HG03280 (cell line): ENCODE measurements at regions not wholly inside any gene's neighbourhood (a gene's known extent, or its start where the extent isn't known, plus 50 kb on each side); places are given as distances from the start of the nearest gene placed in this dataset.

ENCODE experiments used
- ATAC-seq: cut with Tn5 transposase; IDR thresholded peaks from one replicate; pipeline ENCODE4 v1.9.1; 2021; ENCODE audit warnings: mild to moderate bottlenecking, moderate library complexity; ENCODE audit not compliant: unreplicated experiment

GRCh38 chr4:28351102-28351501, 1490.5 kb downstream of the STIM2 start:
- no peak for ATAC-seq

- ATAC-seq, result no peak
Observed at GRCh38 chr4:28351826-28352225, 1491.2 kb downstream of the STIM2 start.

GRCh38 chr4:28354880-28355656, 1494.4 kb downstream of the STIM2 start:
- ATAC-seq, result no peak

GRCh38 chr4:28357990-28358389, 1497.3 kb downstream of the STIM2 start:
- no peak for ATAC-seq

- no peak for ATAC-seq
Observed at GRCh38 chr4:28358606-28359005, 1498.0 kb downstream of the STIM2 start.

GRCh38 chr4:28360681-28361080, 1500.0 kb downstream of the STIM2 start:
- no peak for ATAC-seq

GRCh38 chr4:28362169-28362568, 1501.5 kb downstream of the STIM2 start:
- ATAC-seq, result no peak

GRCh38 chr4:28369499-28369898, 1508.9 kb downstream of the STIM2 start:
- no peak for ATAC-seq

- ATAC-seq, result no peak
Observed at GRCh38 chr4:28373191-28373590, 1512.5 kb downstream of the STIM2 start.

GRCh38 chr4:28373601-28374000, 1513.0 kb downstream of the STIM2 start:
- ATAC-seq, result no peak

GRCh38 chr4:28378109-28378830, 1517.6 kb downstream of the STIM2 start:
- ATAC-seq, result no peak

- ATAC-seq, result no peak
Observed at GRCh38 chr4:28385801-28386200, 1525.2 kb downstream of the STIM2 start.

GRCh38 chr4:28386776-28387175, 1526.1 kb downstream of the STIM2 start:
- no peak for ATAC-seq

GRCh38 chr4:28388471-28388870, 1527.8 kb downstream of the STIM2 start:
- no peak for ATAC-seq

GRCh38 chr4:28391877-28392276, 1531.2 kb downstream of the STIM2 start:
- no peak for ATAC-seq

- ATAC-seq, result no peak
Observed at GRCh38 chr4:28402751-28403150, 1542.1 kb downstream of the STIM2 start.

- no peak for ATAC-seq
Observed at GRCh38 chr4:28421221-28421620, 1560.6 kb downstream of the STIM2 start.

GRCh38 chr4:28426251-28426650, 1565.6 kb downstream of the STIM2 start:
- no peak for ATAC-seq

- no peak for ATAC-seq
Observed at GRCh38 chr4:28427306-28428085, 1566.9 kb downstream of the STIM2 start.

- ATAC-seq, result no peak
Observed at GRCh38 chr4:28432348-28433025, 1571.8 kb downstream of the STIM2 start.

GRCh38 chr4:28435314-28435713, 1574.7 kb downstream of the STIM2 start:
- ATAC-seq, result no peak
